Stimulated activated CD4-positive, alpha-beta T cell treated with anti-CD3 and anti-CD28 coated beads, Interleukin-4, amount 100 ng/mL, for 24 hours (primary cell): ENCODE measurements at regions not wholly inside any gene's neighbourhood (a gene's known extent, or its start where the extent isn't known, plus 50 kb on each side); places are given as distances from the start of the nearest gene placed in this dataset.

Experiments
- DNase-seq: peaks from one replicate; pipeline ENCODE4 v3.0.0-alpha.2; 2020

- no peak for DNase-seq
These were observed 53.0 kb upstream of the DTNBP1 start for GRCh38 chr6:15715851-15716250.

DNA sequence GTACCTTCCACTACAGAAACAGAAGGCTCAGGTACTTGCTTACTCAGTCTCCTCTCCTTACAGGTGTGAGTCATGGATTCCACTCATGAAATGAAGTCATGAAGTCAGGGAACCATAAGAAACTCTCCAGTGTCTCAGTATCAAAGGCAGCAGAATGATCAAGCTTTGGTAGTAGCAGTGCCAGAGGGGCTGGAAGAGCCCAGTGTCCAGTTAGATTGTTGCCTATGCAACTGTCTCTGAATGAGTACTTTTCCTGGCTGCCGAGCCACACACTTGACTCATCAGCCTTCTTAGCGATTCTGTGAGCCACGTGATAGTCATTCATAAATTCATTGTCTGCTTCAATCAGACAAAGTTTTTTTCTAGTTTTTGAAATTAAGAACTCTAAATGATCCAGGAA lies 52.2 kb upstream of the DTNBP1 start:
- peak; percentile 13 for DNase-seq

DNA sequence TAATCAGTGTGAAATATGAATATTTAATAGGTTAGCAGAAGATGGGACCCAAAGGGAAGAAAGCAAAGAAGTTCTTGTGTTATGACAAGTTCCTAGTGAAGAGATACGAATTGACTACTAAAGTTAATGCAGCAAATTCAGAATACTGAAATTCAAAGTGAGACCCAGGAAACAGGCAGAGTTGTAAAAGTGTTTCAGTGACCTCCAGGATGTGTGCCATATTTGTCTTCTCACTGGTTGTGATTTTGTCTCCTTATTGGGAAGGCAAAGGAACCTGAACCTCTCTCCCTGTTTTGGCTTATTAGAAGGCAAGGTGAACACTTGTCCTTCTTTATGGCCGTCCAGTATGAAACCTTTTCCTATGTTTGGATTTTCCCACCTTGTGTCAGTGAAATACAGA lies 51.8 kb upstream of the DTNBP1 start:
- DNase-seq: no peak

GRCh38 chr6:15713325-15713724 lies 50.5 kb upstream of the DTNBP1 start:
- DNase-seq: no peak

DNA sequence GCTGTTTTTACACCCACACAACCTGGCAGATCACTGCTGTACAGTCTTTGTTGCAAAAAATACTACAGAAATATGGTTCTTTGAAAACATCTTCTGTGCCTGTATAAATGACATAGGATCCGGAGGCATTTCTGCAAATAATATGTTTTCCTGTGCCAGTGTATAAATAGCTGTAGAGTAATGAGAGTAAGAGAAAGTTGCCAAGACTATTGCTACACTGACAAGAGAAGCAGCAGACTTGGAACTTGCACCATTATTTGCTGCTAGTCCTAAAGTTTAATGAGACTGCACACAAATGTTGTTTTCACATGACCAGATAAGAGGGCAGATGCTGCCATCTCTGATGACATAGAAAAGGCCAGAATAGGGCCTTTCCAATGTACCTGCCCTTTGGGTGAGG lies 50.0 kb upstream of the DTNBP1 start:
- DNase-seq: no peak
